WTC11 (cell line): ENCODE measurements at regions not wholly inside any gene's neighbourhood (a gene's known extent, or its start where the extent isn't known, plus 50 kb on each side); places are given as distances from the start of the nearest gene placed in this dataset.

Experiments
- NR2C2 ChIP-seq: sonication (generic); formaldehyde crosslinking; IDR thresholded peaks from 2 replicates; pipeline ENCODE4 v1.8.0; 2022; ENCODE audit warnings: mild to moderate bottlenecking, missing genetic modification reagents
- NR3C1 ChIP-seq: sonication (generic); formaldehyde crosslinking; conservative IDR thresholded peaks from 2 replicates; pipeline ENCODE4 v1.8.1; 2023; ENCODE audit warnings: low read depth, mild to moderate bottlenecking, missing genetic modification reagents
- SMAD3 ChIP-seq: sonication (generic); formaldehyde crosslinking; IDR thresholded peaks from 2 replicates; pipeline ENCODE4 v1.8.0; 2022; ENCODE audit warnings: missing genetic modification reagents, mild to moderate bottlenecking, borderline replicate concordance
- TF ChIP-seq, protein P1 (sequence below): fragments of 200-600 bp; IDR thresholded peaks from 2 replicates; pipeline ENCODE4 v1.8.0; 2022; ENCODE audit warnings: antibody characterized with exemption
- TF ChIP-seq, protein P2 (sequence below): fragments of 250-450 bp; sonication (Bioruptor Pico); IDR thresholded peaks from 2 replicates; pipeline ENCODE4 v1.9.0; 2021; ENCODE audit warnings: mild to moderate bottlenecking
- TF ChIP-seq, protein P3 (sequence below): sonication (generic); formaldehyde crosslinking; IDR thresholded peaks from 2 replicates; pipeline ENCODE4 v1.8.1; 2023; ENCODE audit warnings: mild to moderate bottlenecking, missing genetic modification reagents

DNA sequence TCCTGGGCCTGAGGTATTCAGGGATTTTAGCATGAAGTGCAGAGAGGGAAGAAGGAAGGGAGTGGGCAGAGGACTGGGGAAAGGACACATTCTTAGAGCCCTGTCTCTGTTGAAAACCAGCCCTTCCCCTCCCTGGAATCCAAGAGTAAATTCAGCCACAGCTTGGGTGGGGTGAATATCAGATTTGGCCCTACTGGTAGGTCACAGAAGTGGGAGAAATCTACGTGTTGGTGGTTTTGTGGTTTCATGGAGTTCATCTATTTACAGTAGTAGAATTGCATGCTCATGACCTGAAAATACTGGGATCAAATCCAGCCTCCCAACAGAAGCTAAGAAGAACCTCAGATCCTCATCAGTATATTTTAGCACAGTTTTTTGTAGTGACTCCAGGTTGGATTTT lies 404.4 kb downstream of the BMP2 start:
- TF ChIP-seq, protein P1, sequence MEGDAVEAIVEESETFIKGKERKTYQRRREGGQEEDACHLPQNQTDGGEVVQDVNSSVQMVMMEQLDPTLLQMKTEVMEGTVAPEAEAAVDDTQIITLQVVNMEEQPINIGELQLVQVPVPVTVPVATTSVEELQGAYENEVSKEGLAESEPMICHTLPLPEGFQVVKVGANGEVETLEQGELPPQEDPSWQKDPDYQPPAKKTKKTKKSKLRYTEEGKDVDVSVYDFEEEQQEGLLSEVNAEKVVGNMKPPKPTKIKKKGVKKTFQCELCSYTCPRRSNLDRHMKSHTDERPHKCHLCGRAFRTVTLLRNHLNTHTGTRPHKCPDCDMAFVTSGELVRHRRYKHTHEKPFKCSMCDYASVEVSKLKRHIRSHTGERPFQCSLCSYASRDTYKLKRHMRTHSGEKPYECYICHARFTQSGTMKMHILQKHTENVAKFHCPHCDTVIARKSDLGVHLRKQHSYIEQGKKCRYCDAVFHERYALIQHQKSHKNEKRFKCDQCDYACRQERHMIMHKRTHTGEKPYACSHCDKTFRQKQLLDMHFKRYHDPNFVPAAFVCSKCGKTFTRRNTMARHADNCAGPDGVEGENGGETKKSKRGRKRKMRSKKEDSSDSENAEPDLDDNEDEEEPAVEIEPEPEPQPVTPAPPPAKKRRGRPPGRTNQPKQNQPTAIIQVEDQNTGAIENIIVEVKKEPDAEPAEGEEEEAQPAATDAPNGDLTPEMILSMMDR: no peak
- TF ChIP-seq, protein P2, sequence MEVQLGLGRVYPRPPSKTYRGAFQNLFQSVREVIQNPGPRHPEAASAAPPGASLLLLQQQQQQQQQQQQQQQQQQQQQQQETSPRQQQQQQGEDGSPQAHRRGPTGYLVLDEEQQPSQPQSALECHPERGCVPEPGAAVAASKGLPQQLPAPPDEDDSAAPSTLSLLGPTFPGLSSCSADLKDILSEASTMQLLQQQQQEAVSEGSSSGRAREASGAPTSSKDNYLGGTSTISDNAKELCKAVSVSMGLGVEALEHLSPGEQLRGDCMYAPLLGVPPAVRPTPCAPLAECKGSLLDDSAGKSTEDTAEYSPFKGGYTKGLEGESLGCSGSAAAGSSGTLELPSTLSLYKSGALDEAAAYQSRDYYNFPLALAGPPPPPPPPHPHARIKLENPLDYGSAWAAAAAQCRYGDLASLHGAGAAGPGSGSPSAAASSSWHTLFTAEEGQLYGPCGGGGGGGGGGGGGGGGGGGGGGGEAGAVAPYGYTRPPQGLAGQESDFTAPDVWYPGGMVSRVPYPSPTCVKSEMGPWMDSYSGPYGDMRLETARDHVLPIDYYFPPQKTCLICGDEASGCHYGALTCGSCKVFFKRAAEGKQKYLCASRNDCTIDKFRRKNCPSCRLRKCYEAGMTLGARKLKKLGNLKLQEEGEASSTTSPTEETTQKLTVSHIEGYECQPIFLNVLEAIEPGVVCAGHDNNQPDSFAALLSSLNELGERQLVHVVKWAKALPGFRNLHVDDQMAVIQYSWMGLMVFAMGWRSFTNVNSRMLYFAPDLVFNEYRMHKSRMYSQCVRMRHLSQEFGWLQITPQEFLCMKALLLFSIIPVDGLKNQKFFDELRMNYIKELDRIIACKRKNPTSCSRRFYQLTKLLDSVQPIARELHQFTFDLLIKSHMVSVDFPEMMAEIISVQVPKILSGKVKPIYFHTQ (CRISPR knock-in tag): no peak
- TF ChIP-seq, protein P3, sequence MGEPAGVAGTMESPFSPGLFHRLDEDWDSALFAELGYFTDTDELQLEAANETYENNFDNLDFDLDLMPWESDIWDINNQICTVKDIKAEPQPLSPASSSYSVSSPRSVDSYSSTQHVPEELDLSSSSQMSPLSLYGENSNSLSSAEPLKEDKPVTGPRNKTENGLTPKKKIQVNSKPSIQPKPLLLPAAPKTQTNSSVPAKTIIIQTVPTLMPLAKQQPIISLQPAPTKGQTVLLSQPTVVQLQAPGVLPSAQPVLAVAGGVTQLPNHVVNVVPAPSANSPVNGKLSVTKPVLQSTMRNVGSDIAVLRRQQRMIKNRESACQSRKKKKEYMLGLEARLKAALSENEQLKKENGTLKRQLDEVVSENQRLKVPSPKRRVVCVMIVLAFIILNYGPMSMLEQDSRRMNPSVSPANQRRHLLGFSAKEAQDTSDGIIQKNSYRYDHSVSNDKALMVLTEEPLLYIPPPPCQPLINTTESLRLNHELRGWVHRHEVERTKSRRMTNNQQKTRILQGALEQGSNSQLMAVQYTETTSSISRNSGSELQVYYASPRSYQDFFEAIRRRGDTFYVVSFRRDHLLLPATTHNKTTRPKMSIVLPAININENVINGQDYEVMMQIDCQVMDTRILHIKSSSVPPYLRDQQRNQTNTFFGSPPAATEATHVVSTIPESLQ (CRISPR knock-in tag): no peak
- no peak for TF ChIP-seq NR2C2 (CRISPR knock-in tag)
- TF ChIP-seq SMAD3: no peak
- TF ChIP-seq NR3C1 (CRISPR knock-in tag): no peak
